ENCODE measurements at regions not wholly inside any gene's neighbourhood (a gene's known extent, or its start where the extent isn't known, plus 50 kb on each side); places are given as distances from the start of the nearest gene placed in this dataset.
A peak's percentile ranks its signal among the peaks of the same experiment; 100 is the strongest.

DNA sequence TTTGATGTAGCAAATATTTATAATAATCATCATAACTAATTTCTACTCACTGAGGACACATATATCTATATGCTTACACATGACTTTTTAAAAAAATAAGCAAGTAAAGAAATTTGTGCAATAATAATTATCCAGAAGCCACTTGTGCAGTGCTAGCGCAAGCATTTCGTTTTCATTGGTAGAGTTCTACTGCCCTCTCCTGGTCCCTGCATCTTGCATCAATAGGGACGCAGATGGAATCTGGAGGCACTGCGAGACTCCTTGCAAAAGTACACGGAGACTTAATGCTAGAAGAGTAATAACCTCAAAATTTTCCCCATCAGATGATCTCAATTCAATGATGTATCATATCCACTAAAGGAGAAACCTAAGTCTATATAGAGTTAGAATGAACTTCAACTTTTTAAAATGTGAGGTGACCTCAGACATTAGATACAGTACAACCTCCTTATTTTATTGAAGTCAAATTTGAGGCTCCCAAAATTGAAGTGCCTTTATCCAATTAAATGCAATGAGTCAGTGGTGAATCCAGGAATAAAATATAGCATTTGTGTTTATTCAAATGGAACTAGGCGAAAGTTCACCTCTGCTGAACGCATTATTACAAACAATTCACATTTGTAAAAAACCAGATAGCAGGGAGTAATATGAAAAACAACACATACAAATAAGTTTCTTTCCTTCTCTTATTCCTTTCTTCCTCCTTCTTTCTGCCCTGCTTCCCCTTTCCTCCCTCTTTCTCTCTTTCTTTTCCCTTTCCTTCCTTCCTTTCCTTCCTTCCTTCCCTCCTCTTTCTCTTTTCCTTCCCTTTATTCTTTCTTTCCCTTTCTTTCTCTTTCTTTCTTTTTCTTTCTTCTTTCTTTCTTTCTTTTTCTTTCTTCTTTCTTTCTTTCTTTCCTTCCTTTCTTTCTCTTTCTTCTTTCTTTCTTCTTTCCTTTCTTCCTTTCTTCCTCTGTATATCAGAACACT lies 450.0 kb downstream of the ANKRD50 start:
- H3K9ac ChIP-seq (ENCODE audit: control insufficient read depth, extremely low read depth, insufficient read depth, low read length): no peak overlapping the region
- H3K79me2 ChIP-seq (ENCODE audit: control insufficient read depth, insufficient read depth, low read length): no peaks in the 10 kb centered on the region
- TF ChIP-seq EZH2 (IDR thresholded peaks at IDR 0.05; ENCODE audit: low read length): no peak
- TF ChIP-seq, protein P1, sequence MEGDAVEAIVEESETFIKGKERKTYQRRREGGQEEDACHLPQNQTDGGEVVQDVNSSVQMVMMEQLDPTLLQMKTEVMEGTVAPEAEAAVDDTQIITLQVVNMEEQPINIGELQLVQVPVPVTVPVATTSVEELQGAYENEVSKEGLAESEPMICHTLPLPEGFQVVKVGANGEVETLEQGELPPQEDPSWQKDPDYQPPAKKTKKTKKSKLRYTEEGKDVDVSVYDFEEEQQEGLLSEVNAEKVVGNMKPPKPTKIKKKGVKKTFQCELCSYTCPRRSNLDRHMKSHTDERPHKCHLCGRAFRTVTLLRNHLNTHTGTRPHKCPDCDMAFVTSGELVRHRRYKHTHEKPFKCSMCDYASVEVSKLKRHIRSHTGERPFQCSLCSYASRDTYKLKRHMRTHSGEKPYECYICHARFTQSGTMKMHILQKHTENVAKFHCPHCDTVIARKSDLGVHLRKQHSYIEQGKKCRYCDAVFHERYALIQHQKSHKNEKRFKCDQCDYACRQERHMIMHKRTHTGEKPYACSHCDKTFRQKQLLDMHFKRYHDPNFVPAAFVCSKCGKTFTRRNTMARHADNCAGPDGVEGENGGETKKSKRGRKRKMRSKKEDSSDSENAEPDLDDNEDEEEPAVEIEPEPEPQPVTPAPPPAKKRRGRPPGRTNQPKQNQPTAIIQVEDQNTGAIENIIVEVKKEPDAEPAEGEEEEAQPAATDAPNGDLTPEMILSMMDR (optimal IDR thresholded peaks at IDR 0.05 in 1 of 3, IDR thresholded peaks at IDR 0.05 in 1 of 3, conservative IDR thresholded peaks at IDR 0.05 in 1 of 3; ENCODE audit: extremely low read depth in 1 of 3, insufficient read depth in 2 of 3, low read length in 3 of 3): peak; percentile 74 to 88 (median 82)
- H3K9me3 ChIP-seq (ENCODE audit: control insufficient read depth, low read depth, low read length): no peaks in the 10 kb centered on the region
- no peaks in the 10 kb centered on the region for H4K20me1 ChIP-seq (ENCODE audit: control insufficient read depth, extremely low read depth, insufficient read depth, low read length)
- DNase-seq (ENCODE audit: low read depth, low spot score) (peak; percentile 55), FAIRE-seq (peak; percentile 43)
- H3K27me3 ChIP-seq (ENCODE audit: control insufficient read depth, extremely low read depth, insufficient read depth, low read length): no peaks in the 10 kb centered on the region
- no peaks in the 10 kb centered on the region for H3K4me1 ChIP-seq (ENCODE audit: control insufficient read depth, extremely low read depth, insufficient read depth, low read length)
- no peak overlapping the region for H3K27ac ChIP-seq (ENCODE audit: control insufficient read depth, insufficient read depth, low read length)
- no peaks in the 10 kb centered on the region for H3K36me3 ChIP-seq (ENCODE audit: control insufficient read depth in 2 of 2, extremely low read depth in 1 of 2, insufficient read depth in 2 of 2, low read length in 2 of 2)
- H3K4me3 ChIP-seq (ENCODE audit: control insufficient read depth in 2 of 3, extremely low read depth in 1 of 3, insufficient read depth in 2 of 3, low read depth in 1 of 3, low read length in 3 of 3): no peak overlapping the region
- dilution Hi-C loops (cut with MboI; ENCODE audit: extremely low pct_ligation_motif_present, low sequenced_read_pairs): no loop called here
- no peaks in the 10 kb centered on the region for H3K9me1 ChIP-seq (ENCODE audit: control insufficient read depth, extremely low read depth, insufficient read depth, low read length)
- peak overlapping the region; percentile 47 for H2AFZ ChIP-seq (ENCODE audit: control insufficient read depth, low read length)
- no peak overlapping the region for H3K4me2 ChIP-seq (ENCODE audit: control insufficient read depth, extremely low read depth, insufficient read depth, low read depth, low read length)

DNA sequence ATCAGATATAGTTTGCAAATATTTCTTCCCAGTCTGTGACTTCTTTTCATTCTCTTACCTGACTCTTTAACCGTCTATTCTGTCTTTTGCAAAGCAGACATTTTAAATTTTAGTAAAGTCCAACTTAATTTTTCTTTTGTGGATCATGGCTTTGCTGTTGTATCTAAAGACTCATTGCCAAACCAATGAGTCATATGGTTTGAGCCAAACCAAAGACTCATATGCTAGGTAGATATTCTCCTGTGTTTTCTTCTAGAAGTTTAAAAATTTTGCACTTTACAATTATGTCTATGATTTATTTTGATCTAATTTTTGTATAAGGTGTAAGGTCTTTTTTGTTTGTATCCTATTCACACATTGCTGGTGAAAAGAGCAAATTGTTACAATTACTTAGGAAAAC lies 446.8 kb downstream of the ANKRD50 start:
- Histone ChIP-seq H3K27me3 (ENCODE audit: control insufficient read depth, extremely low read depth, insufficient read depth, low read length) (no peaks in the 10 kb centered on the region), H2AFZ (ENCODE audit: control insufficient read depth, low read length) (no peak overlapping the region), H3K9me3 (ENCODE audit: control insufficient read depth, low read depth, low read length) (no peaks in the 10 kb centered on the region), H3K9me1 (ENCODE audit: control insufficient read depth, extremely low read depth, insufficient read depth, low read length) (no peaks in the 10 kb centered on the region), H3K9ac (ENCODE audit: control insufficient read depth, extremely low read depth, insufficient read depth, low read length) (no peak overlapping the region), H3K4me3 (ENCODE audit: control insufficient read depth in 2 of 3, extremely low read depth in 1 of 3, insufficient read depth in 2 of 3, low read depth in 1 of 3, low read length in 3 of 3) (no peak overlapping the region), H3K36me3 (ENCODE audit: control insufficient read depth in 2 of 2, extremely low read depth in 1 of 2, insufficient read depth in 2 of 2, low read length in 2 of 2) (no peaks in the 10 kb centered on the region), H3K4me1 (ENCODE audit: control insufficient read depth, extremely low read depth, insufficient read depth, low read length) (no peaks in the 10 kb centered on the region), H3K4me2 (ENCODE audit: control insufficient read depth, extremely low read depth, insufficient read depth, low read depth, low read length) (no peak overlapping the region), H4K20me1 (ENCODE audit: control insufficient read depth, extremely low read depth, insufficient read depth, low read length) (no peaks in the 10 kb centered on the region), H3K79me2 (ENCODE audit: control insufficient read depth, insufficient read depth, low read length) (no peaks in the 10 kb centered on the region), H3K27ac (ENCODE audit: control insufficient read depth, insufficient read depth, low read length) (no peak overlapping the region)
- TF ChIP-seq, protein P1 (optimal IDR thresholded peaks at IDR 0.05 in 1 of 3, IDR thresholded peaks at IDR 0.05 in 1 of 3, conservative IDR thresholded peaks at IDR 0.05 in 1 of 3; ENCODE audit: extremely low read depth in 1 of 3, insufficient read depth in 2 of 3, low read length in 3 of 3): no peak
- no peak for TF ChIP-seq EZH2 (IDR thresholded peaks at IDR 0.05; ENCODE audit: low read length)
- DNase-seq (ENCODE audit: low read depth, low spot score) (no peak), FAIRE-seq (peak; percentile 20)
- dilution Hi-C loops (cut with MboI; ENCODE audit: extremely low pct_ligation_motif_present, low sequenced_read_pairs): no loop called here
